GM12872 (cell line): ENCODE measurements at regions not wholly inside any gene's neighbourhood (a gene's known extent, or its start where the extent isn't known, plus 50 kb on each side); places are given as distances from the start of the nearest gene placed in this dataset.

Experiments used
- CTCF ChIP-seq: IDR thresholded peaks from 3 replicates; pipeline ENCODE4 v1.5.1; 2011; ENCODE audit warnings: low read depth, mild to moderate bottlenecking, low read length, moderate library complexity; ENCODE audit not compliant: insufficient read depth

DNA sequence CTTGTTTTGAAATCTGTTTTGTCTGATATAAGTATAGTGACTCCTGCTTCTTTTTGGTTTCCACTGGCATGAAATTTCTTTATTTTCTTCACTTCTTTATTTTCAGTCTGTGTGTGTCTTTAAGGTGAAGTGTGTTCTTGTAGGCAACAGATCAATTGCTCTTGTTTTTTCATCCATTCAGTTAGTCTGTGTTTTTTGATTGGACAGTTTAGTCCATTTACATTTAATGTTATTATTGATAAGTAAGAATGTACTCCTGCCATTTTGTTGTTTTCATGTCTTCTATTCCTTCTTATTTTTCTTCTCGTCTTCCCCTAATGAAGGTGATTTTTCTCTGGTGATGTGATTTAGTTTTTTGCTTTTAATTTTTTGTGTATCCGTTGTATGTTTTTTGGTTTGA lies 487.7 kb upstream of the PBX1 start:
- no peak for TF ChIP-seq CTCF

DNA sequence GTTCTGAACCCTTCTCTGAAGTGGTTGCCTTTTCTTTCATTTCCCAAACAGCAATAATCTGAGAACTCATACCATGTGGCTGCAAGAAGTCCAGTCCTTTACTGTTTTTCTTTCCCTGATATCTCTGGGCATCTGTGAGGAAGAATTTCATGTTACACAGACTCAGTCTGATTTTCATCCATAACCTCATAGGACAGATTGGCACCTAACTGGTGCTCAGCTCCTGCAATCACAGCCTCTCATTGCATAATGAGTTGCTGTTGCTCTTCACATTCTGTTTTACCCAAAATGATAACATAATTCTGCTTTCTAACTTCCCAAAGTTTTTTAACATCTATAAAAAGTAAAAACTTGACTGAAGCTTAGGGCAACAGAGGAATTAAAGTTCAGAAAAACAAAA lies 472.2 kb upstream of the PBX1 start:
- no peak for TF ChIP-seq CTCF

- no peak for TF ChIP-seq CTCF
Observed at GRCh38 chr1:164087906-164088453, 471.0 kb upstream of the PBX1 start.

DNA sequence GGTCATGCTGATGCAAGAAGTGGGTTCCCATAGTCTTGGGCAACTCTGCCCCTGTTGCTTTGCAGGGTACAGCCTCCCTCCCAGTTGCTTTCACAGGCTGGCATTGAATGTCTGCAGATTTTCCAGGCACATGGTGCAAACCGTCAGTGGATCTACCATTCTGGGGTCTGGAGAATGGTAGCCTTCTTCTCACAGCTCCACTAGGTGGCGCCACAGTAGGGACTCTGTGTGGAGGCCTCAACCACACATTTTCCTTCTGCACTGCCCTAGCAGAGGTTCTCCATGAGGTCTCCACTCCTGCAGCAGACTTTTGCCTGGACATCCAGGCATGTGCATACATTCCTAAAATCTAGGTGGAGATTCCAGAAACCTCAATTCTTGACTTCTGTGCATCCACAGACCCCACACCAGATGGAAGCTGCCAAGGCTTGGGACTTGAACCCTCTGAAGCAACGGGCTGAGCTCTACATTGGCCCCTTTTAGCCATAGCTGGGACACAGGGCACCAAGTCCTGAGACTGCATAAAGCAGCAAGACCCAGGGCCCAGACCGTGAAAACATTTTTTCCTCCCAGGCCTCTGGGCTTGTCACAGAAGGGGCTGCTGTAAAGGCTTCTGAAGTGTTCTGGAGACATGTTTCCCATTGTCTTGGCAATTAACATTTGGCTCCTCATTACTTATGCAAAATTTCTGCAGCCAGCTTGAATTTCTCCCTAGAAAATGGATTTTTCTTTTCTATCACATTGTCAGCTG lies 466.2 kb upstream of the PBX1 start:
- TF ChIP-seq CTCF, result peak; percentile 39; the same call in 2 of the 3 replicates

DNA sequence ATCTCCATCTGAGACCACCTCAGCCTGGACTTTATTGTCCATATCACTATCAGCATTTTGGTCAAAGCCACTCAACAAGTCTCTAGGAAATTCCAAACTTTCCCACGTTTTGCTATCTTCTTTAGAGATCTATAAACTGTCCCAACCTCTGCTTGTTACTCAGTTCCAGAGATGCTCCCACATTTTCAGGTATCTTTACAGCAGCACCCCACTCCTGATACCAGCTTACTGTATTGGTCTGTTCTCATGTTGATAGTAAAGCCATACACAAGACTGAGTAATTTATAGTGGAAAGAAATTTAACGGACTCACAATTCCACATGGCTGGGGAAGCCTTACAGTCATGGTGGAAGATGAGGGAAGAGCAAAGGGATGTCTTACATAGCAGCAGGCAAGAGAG lies 465.4 kb upstream of the PBX1 start:
- TF ChIP-seq CTCF, result no peak

GRCh38 chr1:164101802-164102201 lies 457.2 kb upstream of the PBX1 start:
- no peak for TF ChIP-seq CTCF

DNA sequence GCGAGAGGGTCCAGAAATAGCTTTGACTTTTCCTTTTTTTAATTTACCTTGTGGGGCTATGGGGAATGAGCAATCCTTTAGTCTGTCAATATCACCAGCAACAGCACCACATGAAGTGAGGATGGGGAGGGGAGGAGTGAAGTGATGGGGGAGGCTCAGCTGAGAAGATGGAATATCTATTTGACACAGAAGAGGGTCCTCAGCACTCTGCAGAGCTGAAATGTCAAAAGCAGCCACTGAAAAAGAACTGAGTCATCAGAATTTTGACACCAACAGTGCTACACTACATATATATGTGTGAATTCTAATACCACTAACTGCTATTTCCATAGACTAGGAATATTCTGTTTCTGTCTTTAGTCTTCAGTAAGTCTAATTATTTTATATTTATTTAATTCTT lies 427.0 kb upstream of the PBX1 start:
- no peak for TF ChIP-seq CTCF
